ENCODE measurements at regions not wholly inside any gene's neighbourhood (a gene's known extent, or its start where the extent isn't known, plus 50 kb on each side); places are given as distances from the start of the nearest gene placed in this dataset.

GRCh38 chr2:163990541-163990940 is 254.7 kb upstream of the FIGN start (continued):
- TF ChIP-seq CHD7 (IDR thresholded peaks at IDR 0.05; ENCODE audit: insufficient replicate concordance, low read length), result no peak
- no peak for TF ChIP-seq CREB1 (IDR thresholded peaks at IDR 0.05)
- no peak for TF ChIP-seq TEAD4 (IDR thresholded peaks at IDR 0.05; ENCODE audit: low read depth, low read length)
- TF ChIP-seq POLR2AphosphoS5 (IDR thresholded peaks at IDR 0.05; ENCODE audit: low read depth, low read length), result no peak
- TF ChIP-seq SP2 (IDR thresholded peaks at IDR 0.05; ENCODE audit: low read length), result no peak
- TF ChIP-seq CTBP2 (IDR thresholded peaks at IDR 0.05; ENCODE audit: borderline replicate concordance, insufficient read depth, insufficient read length, low read length), result no peak
- TF ChIP-seq RAD21 (IDR thresholded peaks at IDR 0.05 in 1 of 2, conservative IDR thresholded peaks at IDR 0.05 in 1 of 2; ENCODE audit: low read depth in 2 of 2, low read length in 2 of 2), result no peak
- TF ChIP-seq ZNF274 (IDR thresholded peaks at IDR 0.05; ENCODE audit: borderline replicate concordance, extremely low read depth, low read length), result no peak
- TF ChIP-seq, protein P1, sequence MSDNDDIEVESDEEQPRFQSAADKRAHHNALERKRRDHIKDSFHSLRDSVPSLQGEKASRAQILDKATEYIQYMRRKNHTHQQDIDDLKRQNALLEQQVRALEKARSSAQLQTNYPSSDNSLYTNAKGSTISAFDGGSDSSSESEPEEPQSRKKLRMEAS (IDR thresholded peaks at IDR 0.05), result no peak
- no peak for TF ChIP-seq TCF12 (IDR thresholded peaks at IDR 0.05; ENCODE audit: low read depth, low read length)
- TF ChIP-seq GABPA (IDR thresholded peaks at IDR 0.05; ENCODE audit: borderline replicate concordance, insufficient read depth, low read length), result no peak
- TF ChIP-seq SRF (IDR thresholded peaks at IDR 0.05; ENCODE audit: low read depth, low read length), result no peak
- TF ChIP-seq PHF8 (conservative IDR thresholded peaks at IDR 0.05; ENCODE audit: low read depth, low read length), result no peak

All from H1 (cell line).